ENCODE measurements at regions not wholly inside any gene's neighbourhood (a gene's known extent, or its start where the extent isn't known, plus 50 kb on each side); places are given as distances from the start of the nearest gene placed in this dataset.

- 68 to 83% methylated on average over 1 to 4 of the region's 5 CpGs for WGBS, 2 donors (ENCODE audit: low coverage in 1 of 2)
- H3K36me3 ChIP-seq: no peaks in the 10 kb centered on the region
- H3K27ac ChIP-seq: no peak overlapping the region
- H3K4me3 ChIP-seq: no peak overlapping the region
- TF ChIP-seq POLR2AphosphoS5 (IDR thresholded peaks at IDR 0.05) (no peak), EP300 (IDR thresholded peaks at IDR 0.05) (no peak), POLR2A (IDR thresholded peaks at IDR 0.05) (no peak)
- TF ChIP-seq, protein P1, sequence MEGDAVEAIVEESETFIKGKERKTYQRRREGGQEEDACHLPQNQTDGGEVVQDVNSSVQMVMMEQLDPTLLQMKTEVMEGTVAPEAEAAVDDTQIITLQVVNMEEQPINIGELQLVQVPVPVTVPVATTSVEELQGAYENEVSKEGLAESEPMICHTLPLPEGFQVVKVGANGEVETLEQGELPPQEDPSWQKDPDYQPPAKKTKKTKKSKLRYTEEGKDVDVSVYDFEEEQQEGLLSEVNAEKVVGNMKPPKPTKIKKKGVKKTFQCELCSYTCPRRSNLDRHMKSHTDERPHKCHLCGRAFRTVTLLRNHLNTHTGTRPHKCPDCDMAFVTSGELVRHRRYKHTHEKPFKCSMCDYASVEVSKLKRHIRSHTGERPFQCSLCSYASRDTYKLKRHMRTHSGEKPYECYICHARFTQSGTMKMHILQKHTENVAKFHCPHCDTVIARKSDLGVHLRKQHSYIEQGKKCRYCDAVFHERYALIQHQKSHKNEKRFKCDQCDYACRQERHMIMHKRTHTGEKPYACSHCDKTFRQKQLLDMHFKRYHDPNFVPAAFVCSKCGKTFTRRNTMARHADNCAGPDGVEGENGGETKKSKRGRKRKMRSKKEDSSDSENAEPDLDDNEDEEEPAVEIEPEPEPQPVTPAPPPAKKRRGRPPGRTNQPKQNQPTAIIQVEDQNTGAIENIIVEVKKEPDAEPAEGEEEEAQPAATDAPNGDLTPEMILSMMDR (IDR thresholded peaks at IDR 0.05): no peak
- no peak for ATAC-seq
- no peaks in the 10 kb centered on the region for H3K9me3 ChIP-seq
- peaks cover 5% of the 10 kb centered on the region for H3K27me3 ChIP-seq
- H3K4me1 ChIP-seq: no peaks in the 10 kb centered on the region
Observed at GRCh38 chr12:5375547-5376295, 56.2 kb upstream of the NTF3 start.

- H3K36me3 ChIP-seq: no peaks in the 10 kb centered on the region
- WGBS, 2 donors (ENCODE audit: low coverage in 1 of 2): 77 to 80% methylated on average over 4 to 5 of the region's 5 CpGs
- no peak for TF ChIP-seq POLR2A (IDR thresholded peaks at IDR 0.05)
- no peak for TF ChIP-seq EP300 (IDR thresholded peaks at IDR 0.05)
- TF ChIP-seq POLR2AphosphoS5 (IDR thresholded peaks at IDR 0.05): no peak
- TF ChIP-seq, protein P1 (IDR thresholded peaks at IDR 0.05): no peak
- no peaks in the 10 kb centered on the region for H3K9me3 ChIP-seq
- H3K4me3 ChIP-seq: no peak overlapping the region
- no peak for ATAC-seq
- peaks cover 5% of the 10 kb centered on the region for H3K27me3 ChIP-seq
- H3K4me1 ChIP-seq: no peaks in the 10 kb centered on the region
- H3K27ac ChIP-seq: no peak overlapping the region
Observed at GRCh38 chr12:5376591-5377207, 55.2 kb upstream of the NTF3 start.

DNA sequence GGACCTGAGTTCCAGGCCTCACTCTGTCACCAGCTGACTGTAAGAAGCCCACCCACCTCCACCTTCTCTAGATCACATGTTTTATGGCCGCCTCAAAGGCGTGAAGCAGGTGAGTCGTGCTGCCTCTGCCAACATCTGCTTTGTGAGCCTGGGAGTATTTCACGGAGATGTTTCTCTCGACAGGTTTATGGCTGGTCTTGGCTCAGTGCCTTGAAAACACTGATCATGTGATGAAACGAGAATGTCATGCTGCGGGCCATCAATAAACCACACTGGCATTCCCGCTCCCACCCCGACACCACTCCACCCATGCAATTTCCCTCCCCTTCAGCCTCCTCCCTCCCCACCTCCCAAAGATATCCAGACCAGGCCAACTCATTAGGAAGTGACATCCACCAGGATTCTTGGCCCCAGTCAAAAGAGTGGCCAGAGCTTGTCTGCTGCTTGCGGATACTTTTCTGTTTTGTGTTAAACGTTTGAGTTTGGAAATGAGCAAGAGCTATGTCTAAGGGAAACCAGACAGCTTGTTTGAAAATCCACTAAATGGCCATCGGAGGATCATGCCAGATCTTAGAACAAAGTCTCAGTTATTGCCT, 53.8 kb upstream of the NTF3 start:
- ATAC-seq: no peak

DNA sequence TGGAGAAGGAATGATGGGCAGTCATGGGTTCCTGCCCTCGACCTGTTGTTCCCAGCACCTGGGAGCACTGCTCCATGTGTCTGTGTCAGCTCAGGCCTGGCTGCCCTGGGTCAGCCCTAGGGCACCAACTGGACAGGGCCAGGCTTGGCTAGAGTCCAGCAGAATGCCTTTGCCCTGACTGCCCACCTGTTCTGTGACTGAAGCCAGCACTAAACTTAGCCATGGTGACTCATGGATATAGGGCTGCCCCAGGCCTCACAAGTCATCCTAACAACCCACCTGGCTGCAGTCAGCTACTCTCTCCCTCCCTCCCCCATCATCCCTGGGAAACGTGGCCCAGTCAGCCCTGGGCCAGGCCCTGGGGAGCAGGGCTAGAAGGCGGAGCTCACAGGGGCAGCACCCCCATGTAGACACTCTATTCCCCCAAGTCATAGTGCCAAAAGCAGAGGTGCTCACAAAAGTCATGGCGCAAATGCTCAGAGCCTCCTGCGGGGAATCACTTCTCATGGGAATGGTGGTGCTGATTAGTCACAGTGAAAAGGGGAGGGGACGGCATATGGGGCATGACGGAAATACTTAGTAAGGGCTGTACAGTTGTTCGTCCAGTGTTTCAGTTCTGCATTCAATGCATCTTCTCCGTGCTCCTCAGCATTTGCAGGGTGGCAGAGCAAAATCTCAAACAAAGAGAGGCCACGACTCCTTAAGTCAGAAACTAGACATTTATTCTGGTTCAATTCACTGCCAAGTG, 52.0 kb upstream of the NTF3 start:
- Histone ChIP-seq H3K36me3 (no peaks in the 10 kb centered on the region), H3K9me3 (no peaks in the 10 kb centered on the region), H3K27ac (no peak overlapping the region), H3K4me1 (no peaks in the 10 kb centered on the region), H3K27me3 (peaks cover 5% of the 10 kb centered on the region), H3K4me3 (no peak overlapping the region)
- TF ChIP-seq EP300 (IDR thresholded peaks at IDR 0.05) (no peak), POLR2A (IDR thresholded peaks at IDR 0.05) (no peak), POLR2AphosphoS5 (IDR thresholded peaks at IDR 0.05) (no peak)
- ATAC-seq: no peak
- 70 to 75% methylated on average over 2 to 6 of the region's 10 CpGs for whole genome bisulfite sequencing, 2 donors (ENCODE audit: low coverage in 1 of 2)

More for the DNA sequence above, 53.8 kb upstream of the NTF3 start:
- TF ChIP-seq EP300 (IDR thresholded peaks at IDR 0.05): no peak
- TF ChIP-seq POLR2A (IDR thresholded peaks at IDR 0.05): no peak
- TF ChIP-seq POLR2AphosphoS5 (IDR thresholded peaks at IDR 0.05): no peak
- TF ChIP-seq, protein P1 (IDR thresholded peaks at IDR 0.05): no peak
- H3K4me1 ChIP-seq: no peaks in the 10 kb centered on the region
- H3K27ac ChIP-seq: no peak overlapping the region
- H3K4me3 ChIP-seq: no peak overlapping the region
- H3K36me3 ChIP-seq: no peaks in the 10 kb centered on the region
- no peaks in the 10 kb centered on the region for H3K9me3 ChIP-seq
- 58 to 63% methylated on average over 4 to 9 of the region's 12 CpGs for WGBS, 2 donors (ENCODE audit: low coverage in 1 of 2)
- H3K27me3 ChIP-seq: peaks cover 5% of the 10 kb centered on the region

All from gastroesophageal sphincter (tissue), 4 donors.